ENCODE measurements at regions not wholly inside any gene's neighbourhood (a gene's known extent, or its start where the extent isn't known, plus 50 kb on each side); places are given as distances from the start of the nearest gene placed in this dataset.

DNA sequence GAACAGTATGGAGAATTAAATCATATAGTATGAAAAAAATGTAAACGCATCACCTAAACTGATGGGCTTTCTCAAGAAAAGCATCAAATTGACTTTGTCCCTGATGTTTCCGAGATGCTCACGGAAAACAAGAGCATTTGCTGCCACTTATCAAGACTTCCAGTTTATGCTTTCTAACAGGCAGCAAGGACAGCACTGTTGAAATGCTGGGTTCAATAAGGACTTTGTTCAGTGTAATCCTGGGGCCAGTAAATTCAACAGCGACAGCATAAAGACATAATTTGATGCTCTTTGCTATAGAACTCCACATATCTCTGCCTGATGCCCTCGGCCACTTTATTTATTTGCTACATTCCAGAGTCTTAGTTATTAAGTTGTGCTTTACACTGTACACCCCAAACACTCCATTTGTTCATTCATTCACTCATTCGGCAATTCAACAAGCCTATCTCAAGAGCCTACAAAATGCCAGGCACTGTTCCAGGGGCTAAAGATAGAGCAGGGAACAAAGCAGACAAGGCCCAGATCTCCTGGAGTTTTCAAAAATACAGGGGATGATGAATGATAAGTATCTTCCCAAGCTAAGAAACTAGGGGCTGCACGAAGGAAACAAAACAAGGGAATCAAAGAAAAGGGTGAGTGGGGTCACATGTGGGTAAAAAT lies 294.6 kb downstream of the ZNF608 start:
- ATAC-seq (ENCODE audit: low FRiP score) (no peak), DNase-seq (no peak)
- Histone ChIP-seq H3K4me1 (ENCODE audit: control insufficient read depth in 1 of 2, insufficient read depth in 2 of 2, low read length in 2 of 2) (no peaks in the 10 kb centered on the region), H3K27me3 (ENCODE audit: control insufficient read depth in 1 of 2, insufficient read depth in 2 of 2, low read length in 1 of 2) (no peaks in the 10 kb centered on the region), H3K36me3 (ENCODE audit: control insufficient read depth in 1 of 2, insufficient read depth in 2 of 2, low read length in 1 of 2) (no peaks in the 10 kb centered on the region), H3K27ac (ENCODE audit: low read depth in 1 of 2, low read length in 2 of 2) (no peak overlapping the region), H3K9me3 (ENCODE audit: control insufficient read depth, low read length) (no peaks in the 10 kb centered on the region), H3K4me3 (ENCODE audit: low read length in 2 of 2) (no peak overlapping the region)
- intact Hi-C loops (cut with DNase I) = no loop called here
- WGBS, 2 donors = 89% methylated on average over 7 of the region's 7 CpGs

DNA sequence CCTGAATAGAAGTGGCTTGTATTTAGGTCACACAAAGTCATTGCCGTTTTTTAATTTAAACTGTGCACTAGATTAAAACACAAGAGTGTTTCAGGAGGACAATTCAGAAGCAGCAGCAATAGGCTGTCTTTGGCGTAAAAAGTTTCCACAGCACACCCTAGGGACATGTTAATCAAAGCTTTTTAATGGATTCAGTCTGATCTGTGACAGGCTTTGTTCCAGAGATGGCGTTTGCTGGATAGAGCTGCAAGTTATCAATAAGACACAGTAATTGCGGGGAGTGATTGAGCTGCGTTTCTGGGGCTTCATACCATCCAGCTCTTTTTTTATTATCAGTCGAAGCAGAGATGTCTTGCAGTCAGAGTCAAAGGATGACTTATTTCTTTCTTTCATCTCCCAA lies 300.3 kb downstream of the ZNF608 start:
- no peaks in the 10 kb centered on the region for H3K9me3 ChIP-seq (ENCODE audit: control insufficient read depth, low read length)
- H3K4me3 ChIP-seq (ENCODE audit: low read length in 2 of 2) = no peak overlapping the region
- H3K4me1 ChIP-seq (ENCODE audit: control insufficient read depth in 1 of 2, insufficient read depth in 2 of 2, low read length in 2 of 2) = peaks cover 0 to 3% of the 10 kb centered on the region in 2 donors
- H3K27me3 ChIP-seq (ENCODE audit: control insufficient read depth in 1 of 2, insufficient read depth in 2 of 2, low read length in 1 of 2) = no peaks in the 10 kb centered on the region
- WGBS, 2 donors = 84 to 91% methylated on average over 6 of the region's 6 CpGs
- H3K36me3 ChIP-seq (ENCODE audit: control insufficient read depth in 1 of 2, insufficient read depth in 2 of 2, low read length in 1 of 2) = no peaks in the 10 kb centered on the region
- no peak for DNase-seq
- intact Hi-C loops (cut with DNase I) = no loop called here
- ATAC-seq (ENCODE audit: low FRiP score) = no peak
- H3K27ac ChIP-seq (ENCODE audit: low read depth in 1 of 2, low read length in 2 of 2) = no peak overlapping the region

DNA sequence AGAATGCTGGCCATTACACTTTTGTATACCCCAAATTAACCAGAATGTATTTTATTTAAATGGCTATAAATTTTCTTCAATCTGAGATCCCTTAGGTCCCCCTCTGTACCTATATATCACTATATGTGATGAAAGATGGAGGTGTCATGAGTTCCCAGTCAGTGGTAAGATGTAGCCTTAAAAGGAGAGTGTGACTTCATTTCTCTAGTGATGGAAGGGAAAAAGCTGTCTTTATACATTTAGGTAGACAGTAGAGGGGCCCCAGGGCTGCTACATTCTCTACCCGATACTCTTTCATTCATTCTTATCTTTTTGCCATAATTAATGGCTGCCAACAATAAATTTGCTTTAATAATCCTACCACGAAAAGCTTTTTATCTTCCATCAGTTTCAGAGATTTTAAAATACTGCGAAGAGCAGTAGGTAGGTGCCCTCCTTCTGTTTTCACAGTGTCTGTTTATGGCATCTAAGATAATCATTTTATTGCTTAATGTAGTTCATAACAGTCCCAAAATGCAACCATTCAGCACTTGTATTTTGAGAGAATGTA lies 301.3 kb downstream of the ZNF608 start:
- ATAC-seq (ENCODE audit: low FRiP score) (no peak), DNase-seq (no peak)
- H3K27ac ChIP-seq (ENCODE audit: low read depth in 1 of 2, low read length in 2 of 2) = no peak overlapping the region
- H3K4me3 ChIP-seq (ENCODE audit: low read length in 2 of 2) = no peak overlapping the region
- WGBS, 2 donors = 94 to 95% methylated on average over 3 of the region's 3 CpGs
- intact Hi-C loops (cut with DNase I) = no loop called here
- H3K9me3 ChIP-seq (ENCODE audit: control insufficient read depth, low read length) = no peaks in the 10 kb centered on the region
- no peaks in the 10 kb centered on the region for H3K27me3 ChIP-seq (ENCODE audit: control insufficient read depth in 1 of 2, insufficient read depth in 2 of 2, low read length in 1 of 2)
- H3K4me1 ChIP-seq (ENCODE audit: control insufficient read depth in 1 of 2, insufficient read depth in 2 of 2, low read length in 2 of 2) = peaks cover 0 to 3% of the 10 kb centered on the region in 2 donors
- no peaks in the 10 kb centered on the region for H3K36me3 ChIP-seq (ENCODE audit: control insufficient read depth in 1 of 2, insufficient read depth in 2 of 2, low read length in 1 of 2)

DNA sequence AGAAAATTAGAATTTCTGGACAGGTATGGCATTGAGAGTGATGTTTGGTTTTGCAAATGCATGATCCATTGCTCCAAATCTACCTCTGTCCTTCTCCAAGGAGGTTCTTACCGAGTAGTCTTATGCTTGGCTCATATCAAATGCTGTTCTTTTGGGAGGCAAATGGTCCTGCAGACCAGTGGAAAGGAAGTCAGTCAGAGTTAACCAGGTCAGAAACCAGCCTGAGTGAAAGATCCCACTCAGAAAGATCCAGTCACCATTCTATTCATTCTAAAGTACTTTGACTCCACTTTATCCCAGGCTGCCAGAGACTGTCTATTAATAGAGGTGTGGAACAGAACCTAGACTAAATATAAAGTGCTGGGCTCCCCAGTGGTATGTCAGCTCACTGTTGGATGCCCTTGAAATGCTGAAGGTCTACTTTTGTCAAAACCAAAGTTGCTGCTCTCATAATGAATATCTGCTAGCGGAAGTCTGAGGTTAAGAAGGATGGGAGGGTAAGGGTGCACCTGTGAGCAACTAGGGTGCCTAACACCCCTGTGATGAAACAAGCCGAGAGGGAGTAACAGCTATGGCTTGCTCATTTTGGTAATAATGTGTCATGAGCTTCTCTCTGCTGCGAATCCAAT lies 302.2 kb downstream of the ZNF608 start:
- no peaks in the 10 kb centered on the region for H3K9me3 ChIP-seq (ENCODE audit: control insufficient read depth, low read length)
- peaks cover 0 to 3% of the 10 kb centered on the region in 2 donors for H3K4me1 ChIP-seq (ENCODE audit: control insufficient read depth in 1 of 2, insufficient read depth in 2 of 2, low read length in 2 of 2)
- H3K27ac ChIP-seq (ENCODE audit: low read depth in 1 of 2, low read length in 2 of 2) = no peak overlapping the region
- DNase-seq = no peak
- 86 to 89% methylated on average over 4 of the region's 4 CpGs for WGBS, 2 donors
- H3K36me3 ChIP-seq (ENCODE audit: control insufficient read depth in 1 of 2, insufficient read depth in 2 of 2, low read length in 1 of 2) = no peaks in the 10 kb centered on the region
- intact Hi-C loops (cut with DNase I) = no loop called here
- no peaks in the 10 kb centered on the region for H3K27me3 ChIP-seq (ENCODE audit: control insufficient read depth in 1 of 2, insufficient read depth in 2 of 2, low read length in 1 of 2)
- no peak for ATAC-seq (ENCODE audit: low FRiP score)
- no peak overlapping the region for H3K4me3 ChIP-seq (ENCODE audit: low read length in 2 of 2)

DNA sequence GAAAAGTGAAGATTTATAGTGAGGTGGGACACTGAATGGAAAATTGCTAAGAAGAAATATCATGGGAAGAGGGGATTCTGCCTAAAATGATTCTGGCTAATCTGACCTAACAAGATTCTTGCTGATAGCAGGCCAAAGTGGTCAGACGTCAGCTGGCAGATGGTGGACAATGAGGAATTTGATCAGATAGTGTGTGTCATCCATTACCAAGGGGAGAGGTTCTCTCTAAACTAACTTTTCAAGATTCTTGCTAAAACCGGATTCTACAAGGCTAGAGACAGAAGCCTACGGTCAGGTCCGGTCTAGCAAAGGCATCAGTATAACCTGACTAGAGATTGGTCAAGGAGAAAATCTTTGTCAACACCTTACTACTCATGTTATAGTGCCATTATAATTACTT lies 306.0 kb downstream of the ZNF608 start:
- no peak overlapping the region for H3K4me3 ChIP-seq (ENCODE audit: low read length in 2 of 2)
- peaks cover 0 to 3% of the 10 kb centered on the region in 2 donors for H3K4me1 ChIP-seq (ENCODE audit: control insufficient read depth in 1 of 2, insufficient read depth in 2 of 2, low read length in 2 of 2)
- no peaks in the 10 kb centered on the region for H3K27me3 ChIP-seq (ENCODE audit: control insufficient read depth in 1 of 2, insufficient read depth in 2 of 2, low read length in 1 of 2)
- H3K9me3 ChIP-seq (ENCODE audit: control insufficient read depth, low read length) = no peaks in the 10 kb centered on the region
- no peak overlapping the region for H3K27ac ChIP-seq (ENCODE audit: low read depth in 1 of 2, low read length in 2 of 2)
- 89 to 96% methylated on average over 4 of the region's 4 CpGs for WGBS, 2 donors
- DNase-seq (no peak), ATAC-seq (ENCODE audit: low FRiP score) (no peak)
- intact Hi-C loops (cut with DNase I) = no loop called here
- no peaks in the 10 kb centered on the region for H3K36me3 ChIP-seq (ENCODE audit: control insufficient read depth in 1 of 2, insufficient read depth in 2 of 2, low read length in 1 of 2)

DNA sequence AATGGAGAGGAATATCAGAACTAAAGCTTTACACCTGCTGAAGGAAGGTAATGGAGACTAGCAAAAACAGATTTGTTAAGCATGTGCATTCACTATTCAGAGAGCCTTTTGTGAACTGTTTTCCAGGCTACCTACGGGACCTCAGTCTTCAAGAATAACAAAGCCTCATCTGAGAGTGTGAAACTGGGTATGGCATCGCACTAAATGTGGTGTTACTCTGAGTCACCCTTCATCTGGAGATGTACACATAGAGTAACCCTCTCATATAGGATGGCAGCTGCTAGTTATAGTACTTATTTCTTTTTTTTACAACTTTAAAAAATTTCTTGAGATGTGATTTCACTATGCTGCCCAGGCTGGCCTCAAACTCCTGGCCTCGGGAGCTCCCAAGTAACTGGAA lies 306.8 kb downstream of the ZNF608 start:
- intact Hi-C loops (cut with DNase I) = no loop called here
- Histone ChIP-seq H3K9me3 (ENCODE audit: control insufficient read depth, low read length) (no peaks in the 10 kb centered on the region), H3K4me3 (ENCODE audit: low read length in 2 of 2) (no peak overlapping the region), H3K27ac (ENCODE audit: low read depth in 1 of 2, low read length in 2 of 2) (no peak overlapping the region), H3K4me1 (ENCODE audit: control insufficient read depth in 1 of 2, insufficient read depth in 2 of 2, low read length in 2 of 2) (peaks cover 0 to 3% of the 10 kb centered on the region in 2 donors), H3K36me3 (ENCODE audit: control insufficient read depth in 1 of 2, insufficient read depth in 2 of 2, low read length in 1 of 2) (no peaks in the 10 kb centered on the region), H3K27me3 (ENCODE audit: control insufficient read depth in 1 of 2, insufficient read depth in 2 of 2, low read length in 1 of 2) (no peaks in the 10 kb centered on the region)
- DNase-seq = no peak
- no peak for ATAC-seq (ENCODE audit: low FRiP score)
- WGBS, 2 donors = 93 to 97% methylated on average over 3 of the region's 3 CpGs

DNA sequence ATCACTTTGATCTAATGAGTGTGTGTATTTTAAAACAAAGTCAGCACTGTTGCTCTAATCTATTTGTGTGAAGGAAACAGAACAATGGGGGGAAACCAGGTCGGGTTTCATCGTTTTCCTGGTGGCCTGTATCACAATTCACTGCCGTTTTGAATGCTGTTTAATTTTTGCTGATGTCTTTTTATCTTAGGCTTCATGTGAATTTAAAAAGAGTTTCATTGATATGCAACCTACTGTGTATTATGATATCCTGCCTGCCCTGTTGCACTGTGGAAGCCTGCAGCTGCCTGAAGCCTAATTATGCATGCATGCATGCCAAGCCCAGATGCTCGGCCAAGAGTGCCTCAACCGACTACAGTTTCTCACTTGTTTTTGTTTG lies 307.5 kb downstream of the ZNF608 start:
- WGBS, 2 donors = 59% methylated on average over 5 of the region's 5 CpGs
- no peak for ATAC-seq (ENCODE audit: low FRiP score)
- intact Hi-C loops (cut with DNase I) = no loop called here
- no peak for DNase-seq
- no peak overlapping the region for H3K27ac ChIP-seq (ENCODE audit: low read depth in 1 of 2, low read length in 2 of 2)
- H3K36me3 ChIP-seq (ENCODE audit: control insufficient read depth in 1 of 2, insufficient read depth in 2 of 2, low read length in 1 of 2) = no peaks in the 10 kb centered on the region
- no peak overlapping the region for H3K4me3 ChIP-seq (ENCODE audit: low read length in 2 of 2)
- no peaks in the 10 kb centered on the region for H3K27me3 ChIP-seq (ENCODE audit: control insufficient read depth in 1 of 2, insufficient read depth in 2 of 2, low read length in 1 of 2)
- no peaks in the 10 kb centered on the region for H3K4me1 ChIP-seq (ENCODE audit: control insufficient read depth in 1 of 2, insufficient read depth in 2 of 2, low read length in 2 of 2)
- H3K9me3 ChIP-seq (ENCODE audit: control insufficient read depth, low read length) = no peaks in the 10 kb centered on the region

DNA sequence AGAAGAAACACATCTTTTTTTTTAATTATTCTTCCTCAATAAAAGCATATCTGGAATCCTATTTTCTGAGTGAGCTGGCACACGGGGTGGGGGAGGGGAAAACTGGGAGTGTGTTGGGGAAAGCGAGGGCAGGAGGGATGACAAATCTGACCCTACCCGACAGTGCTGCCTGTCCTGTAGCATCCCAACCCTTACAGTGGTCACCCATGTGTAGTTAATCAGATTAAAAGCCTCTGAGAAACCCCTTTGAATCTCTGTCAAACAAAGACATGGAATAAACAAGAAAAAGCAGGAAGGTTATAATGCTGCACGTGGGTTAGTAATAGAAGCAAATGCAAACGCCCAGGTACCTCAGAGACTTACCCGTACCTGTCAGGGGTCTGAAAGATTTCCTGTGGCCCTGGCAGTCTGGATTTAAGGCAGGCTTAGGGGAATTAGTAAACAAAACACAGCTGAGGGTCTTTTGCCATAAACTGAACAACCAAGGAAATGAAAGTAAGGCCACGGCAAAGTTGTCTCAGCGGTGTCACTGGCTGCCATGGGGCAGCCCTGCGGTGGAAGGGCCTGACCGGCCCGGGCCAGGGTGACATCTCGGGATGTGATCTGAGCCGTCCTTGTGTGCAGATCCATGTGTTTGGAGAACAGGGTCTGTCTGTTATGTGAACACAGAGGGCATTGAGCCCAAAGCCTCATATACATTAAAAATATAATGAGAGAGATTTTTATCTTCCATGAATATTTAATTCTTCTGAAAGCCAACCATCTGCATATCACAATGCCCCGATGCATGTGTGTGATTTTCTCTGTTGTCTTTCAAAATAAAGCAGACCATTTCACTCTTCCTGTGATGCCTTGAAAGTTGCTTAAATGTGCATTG lies 308.2 kb downstream of the ZNF608 start:
- H3K36me3 ChIP-seq (ENCODE audit: control insufficient read depth in 1 of 2, insufficient read depth in 2 of 2, low read length in 1 of 2) = no peaks in the 10 kb centered on the region
- H3K27ac ChIP-seq (ENCODE audit: low read depth in 1 of 2, low read length in 2 of 2) = no peak overlapping the region
- no peaks in the 10 kb centered on the region for H3K9me3 ChIP-seq (ENCODE audit: control insufficient read depth, low read length)
- 84 to 88% methylated on average over 14 of the region's 14 CpGs for WGBS, 2 donors
- ATAC-seq (ENCODE audit: low FRiP score) (no peak), DNase-seq (no peak)
- no peak overlapping the region for H3K4me3 ChIP-seq (ENCODE audit: low read length in 2 of 2)
- intact Hi-C loops (cut with DNase I) = no loop called here
- no peaks in the 10 kb centered on the region for H3K27me3 ChIP-seq (ENCODE audit: control insufficient read depth in 1 of 2, insufficient read depth in 2 of 2, low read length in 1 of 2)
- H3K4me1 ChIP-seq (ENCODE audit: control insufficient read depth in 1 of 2, insufficient read depth in 2 of 2, low read length in 2 of 2) = no peaks in the 10 kb centered on the region
